HG03457 (cell line): ENCODE measurements at regions not wholly inside any gene's neighbourhood (a gene's known extent, or its start where the extent isn't known, plus 50 kb on each side); places are given as distances from the start of the nearest gene placed in this dataset.

Experiments
- ATAC-seq: cut with Tn5 transposase; IDR thresholded peaks from one replicate; pipeline ENCODE4 v1.9.1; 2021; ENCODE audit warnings: moderate number of reproducible peaks; ENCODE audit not compliant: unreplicated experiment

GRCh38 chr3:161987933-161988332 is 491.3 kb downstream of the OTOL1 start:
- no peak for ATAC-seq

DNA sequence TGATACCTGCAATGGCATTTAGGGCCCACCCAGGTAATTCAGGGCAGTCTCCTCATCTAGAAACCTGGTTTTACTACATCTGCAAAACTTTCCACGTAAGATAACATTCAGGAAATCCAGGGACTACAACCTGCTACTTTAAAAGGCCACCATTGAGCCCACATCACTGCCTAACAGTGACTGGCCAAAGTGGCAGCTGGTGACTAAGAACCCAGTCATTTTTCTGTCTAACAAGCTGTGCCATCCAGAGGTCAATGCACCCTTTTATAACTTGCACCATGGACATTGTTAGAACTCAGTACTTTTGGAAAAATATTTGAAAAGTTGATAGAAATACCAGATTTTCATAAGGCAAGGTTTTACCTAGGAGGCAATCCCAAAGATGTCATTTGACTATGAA is 492.4 kb downstream of the OTOL1 start:
- ATAC-seq, result no peak

GRCh38 chr3:161990036-161990435 is 493.4 kb downstream of the OTOL1 start:
- ATAC-seq, result no peak

GRCh38 chr3:161991901-161992540 is 495.4 kb downstream of the OTOL1 start:
- no peak for ATAC-seq

GRCh38 chr3:161999846-162000245 is 503.2 kb downstream of the OTOL1 start:
- no peak for ATAC-seq

GRCh38 chr3:162007722-162008121 is 511.1 kb downstream of the OTOL1 start:
- ATAC-seq, result no peak

DNA sequence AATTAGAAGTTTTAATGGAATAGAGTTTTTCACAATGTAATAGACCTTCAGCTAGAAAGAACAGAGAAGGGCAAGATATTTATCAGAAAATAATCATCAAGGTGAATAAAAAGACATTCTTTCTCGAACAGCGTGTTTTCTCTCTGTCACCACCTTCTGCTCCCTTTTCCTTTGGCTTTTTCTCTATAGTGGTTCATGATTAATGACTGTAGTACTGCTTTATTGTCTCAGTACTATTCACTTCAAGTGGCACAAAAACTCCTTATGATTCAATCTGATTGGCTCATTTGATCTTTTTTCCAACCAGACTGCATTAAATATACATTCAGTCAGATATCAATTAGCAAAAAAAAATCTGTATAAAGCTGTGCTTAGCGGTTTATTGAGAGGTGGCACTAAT is 516.0 kb downstream of the OTOL1 start:
- no peak for ATAC-seq

GRCh38 chr3:162014284-162014683 is 517.7 kb downstream of the OTOL1 start:
- ATAC-seq, result no peak

DNA sequence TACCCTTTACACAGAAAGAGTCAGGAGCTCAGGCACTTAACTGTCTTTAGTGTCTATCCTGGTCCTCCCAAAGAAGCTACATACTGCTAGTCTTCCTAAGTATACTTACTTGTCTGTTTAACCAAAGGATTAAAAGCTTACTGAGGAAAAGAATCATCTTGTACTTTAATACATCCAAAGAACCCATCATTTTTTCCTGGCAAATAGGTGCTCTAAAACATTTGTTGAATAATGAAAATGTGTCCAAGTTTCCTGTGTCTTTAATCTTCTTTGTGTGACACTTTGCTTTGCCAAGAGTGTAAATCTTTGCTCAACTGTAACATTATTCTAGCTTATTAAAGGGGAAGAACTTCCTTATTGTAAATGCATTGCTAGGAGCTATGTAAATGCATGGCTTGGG is 519.2 kb downstream of the OTOL1 start:
- ATAC-seq, result no peak

DNA sequence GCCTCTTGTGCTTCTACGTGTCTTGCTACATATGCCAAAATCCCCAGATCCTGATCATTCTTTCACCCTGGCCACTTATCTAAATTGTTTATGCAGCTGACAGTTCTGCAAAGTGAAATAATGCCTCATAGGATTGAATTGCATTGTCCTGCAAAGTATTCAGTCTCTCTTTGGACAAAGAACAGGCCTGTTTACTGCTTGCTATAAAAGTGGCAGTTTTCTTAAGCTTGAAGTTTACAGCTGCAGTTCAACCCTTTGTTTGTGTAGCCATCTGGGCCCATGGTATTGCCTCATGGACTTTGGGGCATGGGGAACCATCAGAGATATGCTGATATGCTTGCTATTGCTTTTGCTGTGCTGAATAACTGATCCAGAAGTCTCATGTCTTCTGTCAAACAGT is 523.2 kb downstream of the OTOL1 start:
- no peak for ATAC-seq

GRCh38 chr3:162021206-162021605 is 524.6 kb downstream of the OTOL1 start:
- no peak for ATAC-seq

GRCh38 chr3:162022911-162023310 is 526.3 kb downstream of the OTOL1 start:
- ATAC-seq, result no peak

- ATAC-seq, result no peak
These were observed 533.1 kb downstream of the OTOL1 start for GRCh38 chr3:162029736-162030135.

DNA sequence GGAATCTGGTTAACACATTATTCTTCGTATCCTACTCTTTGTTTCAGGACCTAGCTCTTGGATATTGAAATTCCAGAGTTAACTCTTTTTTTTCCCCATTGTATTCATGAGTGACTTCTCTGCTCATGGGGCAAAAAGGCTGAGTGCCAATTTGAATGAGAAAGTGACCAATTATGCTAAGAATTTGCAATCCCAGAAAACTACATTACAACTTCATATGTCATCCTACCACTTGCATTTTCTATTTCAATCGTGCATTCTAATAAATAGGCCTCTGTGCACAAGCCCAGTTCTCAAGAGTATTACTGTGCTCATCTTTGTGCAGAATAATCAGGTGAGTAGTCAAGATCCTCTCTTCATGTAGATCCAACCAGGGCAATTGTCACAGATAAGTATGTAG is 537.8 kb downstream of the OTOL1 start:
- ATAC-seq, result no peak

- ATAC-seq, result no peak
These were observed 545.0 kb downstream of the OTOL1 start for GRCh38 chr3:162041622-162042021.

GRCh38 chr3:162052636-162053035 is 556.0 kb downstream of the OTOL1 start:
- no peak for ATAC-seq

DNA sequence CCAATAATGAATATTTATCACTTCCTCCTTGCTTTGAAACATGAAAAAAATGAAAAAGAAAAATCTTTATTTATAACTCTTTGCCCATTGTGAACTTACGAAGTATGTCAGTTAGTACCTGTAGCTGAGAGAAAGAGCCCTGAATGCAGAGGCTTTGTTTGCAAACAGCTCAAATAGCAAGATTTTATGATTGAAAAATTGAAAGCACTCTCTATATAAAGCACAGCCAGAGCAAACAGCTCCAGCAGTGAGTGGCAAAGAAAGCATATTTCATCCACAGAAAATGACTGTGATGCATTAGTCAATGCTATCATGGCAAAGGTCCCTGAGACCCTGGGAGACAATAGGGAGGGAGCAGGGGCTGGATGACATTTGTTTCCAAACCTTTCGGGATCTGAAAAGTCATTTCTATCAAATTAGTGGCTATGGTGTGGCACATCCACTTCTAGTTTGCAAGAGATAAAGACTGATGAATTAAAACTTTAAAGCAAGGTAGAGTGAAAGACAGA is 576.1 kb downstream of the OTOL1 start:
- ATAC-seq, result no peak

- ATAC-seq, result no peak
These were observed 576.9 kb downstream of the OTOL1 start for GRCh38 chr3:162073422-162073975.

DNA sequence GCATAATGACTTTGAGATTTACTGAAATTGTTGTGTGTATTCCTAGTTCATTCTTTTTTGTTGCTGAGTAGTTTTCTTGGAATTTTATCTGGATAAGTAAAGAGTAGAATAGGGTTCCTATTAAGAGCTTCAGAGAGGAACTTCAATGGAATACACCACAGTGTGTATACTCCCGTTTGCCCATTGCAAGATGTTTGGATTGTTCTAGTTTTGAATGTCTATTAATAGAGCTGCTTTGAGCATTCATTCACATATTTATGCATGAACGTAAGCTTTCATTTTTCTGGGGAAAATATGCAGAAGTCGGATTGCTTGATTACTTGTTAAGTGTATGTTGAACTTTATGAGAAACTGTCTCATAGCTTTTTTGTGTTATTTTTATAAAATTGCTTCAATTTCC is 580.5 kb downstream of the OTOL1 start:
- ATAC-seq, result no peak

DNA sequence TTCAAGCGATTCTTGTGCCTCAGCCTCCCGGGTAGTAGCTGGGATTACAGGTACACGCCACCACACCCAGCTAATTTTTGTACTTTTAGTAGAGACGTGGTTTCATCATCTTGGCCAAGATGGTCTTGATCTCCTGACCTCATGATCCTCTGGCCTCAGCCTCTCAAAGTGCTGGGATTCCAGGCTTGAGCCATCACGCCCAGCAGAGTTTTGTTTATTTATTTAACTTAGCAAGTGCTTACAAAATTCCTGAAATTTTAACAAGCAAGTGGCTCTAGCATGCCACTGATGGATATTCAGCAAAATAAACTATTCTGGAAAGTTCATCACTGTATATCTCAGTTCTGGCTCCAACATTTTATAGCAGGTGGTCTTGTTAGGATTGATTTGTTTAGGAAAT is 585.9 kb downstream of the OTOL1 start:
- no peak for ATAC-seq

DNA sequence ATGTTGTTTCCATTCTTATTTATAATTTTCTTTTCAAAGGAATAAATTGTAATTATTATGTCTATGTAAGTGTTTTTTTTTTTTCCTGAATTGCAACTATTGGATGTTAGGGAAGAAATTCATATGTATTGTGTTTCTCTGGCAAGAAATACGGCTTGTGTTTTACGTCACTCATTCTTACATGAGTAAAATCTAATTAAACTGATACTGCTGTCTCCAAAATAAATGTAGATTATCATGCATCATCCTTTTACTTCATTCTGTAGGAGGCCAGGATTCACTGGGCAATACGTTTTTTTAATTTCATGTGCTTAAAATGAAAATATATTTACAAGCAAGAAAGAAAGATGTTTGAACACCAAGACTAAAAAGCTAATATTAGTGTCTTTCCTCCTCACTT is 590.8 kb downstream of the OTOL1 start:
- ATAC-seq, result no peak

DNA sequence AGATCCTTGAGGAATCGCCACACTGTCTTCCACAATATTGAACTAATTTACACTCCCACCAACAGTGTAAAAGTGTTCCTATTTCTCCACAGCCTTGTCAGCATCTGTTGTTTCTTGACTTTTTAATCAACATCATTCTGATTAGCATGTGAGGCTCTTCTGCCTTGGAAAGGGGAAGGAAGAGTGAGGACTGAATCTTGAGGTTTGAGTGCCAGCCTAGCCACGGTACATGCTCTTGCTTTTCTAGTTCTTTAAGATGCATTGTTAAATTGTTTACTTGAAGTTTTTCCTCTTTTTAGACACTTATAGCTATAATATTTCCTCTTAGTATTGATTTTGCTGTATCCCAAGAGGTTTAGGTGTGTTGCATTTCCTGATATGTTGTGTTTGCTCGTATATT is 596.1 kb downstream of the OTOL1 start:
- ATAC-seq, result no peak

GRCh38 chr3:162094301-162094700 is 597.7 kb downstream of the OTOL1 start:
- no peak for ATAC-seq
